ENCODE measurements at regions not wholly inside any gene's neighbourhood (a gene's known extent, or its start where the extent isn't known, plus 50 kb on each side); places are given as distances from the start of the nearest gene placed in this dataset.

GRCh38 chr6:147787417-147787816 lies 278.9 kb downstream of the SAMD5 start:
- DNase-seq = no peak
- no peaks in the 10 kb centered on the region for H3K27me3 Mint-ChIP-seq
- no peaks in the 10 kb centered on the region for H3K36me3 Mint-ChIP-seq (ENCODE audit: low read depth)
- no peaks in the 10 kb centered on the region for H3K4me1 Mint-ChIP-seq
- H3K27ac Mint-ChIP-seq = no peak overlapping the region
- POLR2A ChIA-PET = no interaction called here
- CTCF ChIA-PET = no interaction called here
- H3K4me3 Mint-ChIP-seq = no peak overlapping the region
- H3K9me3 Mint-ChIP-seq = peaks cover 2% of the 10 kb centered on the region

- CTCF ChIA-PET = no interaction called here
- no peaks in the 10 kb centered on the region for H3K36me3 Mint-ChIP-seq (ENCODE audit: low read depth)
- no peak for DNase-seq
- no peak overlapping the region for H3K27ac Mint-ChIP-seq
- no peaks in the 10 kb centered on the region for H3K27me3 Mint-ChIP-seq
- POLR2A ChIA-PET = no interaction called here
- H3K4me1 Mint-ChIP-seq = no peaks in the 10 kb centered on the region
- H3K9me3 Mint-ChIP-seq = peaks cover 2% of the 10 kb centered on the region
- H3K4me3 Mint-ChIP-seq = no peak overlapping the region
These were observed 281.0 kb downstream of the SAMD5 start for GRCh38 chr6:147789430-147789947.

GRCh38 chr6:147793871-147794643 lies 285.6 kb downstream of the SAMD5 start:
- DNase-seq = no peak
- CTCF ChIA-PET = no interaction called here
- Mint-ChIP-seq H3K36me3 (ENCODE audit: low read depth) (no peaks in the 10 kb centered on the region), H3K9me3 (peaks cover 2% of the 10 kb centered on the region), H3K27me3 (no peaks in the 10 kb centered on the region), H3K4me3 (no peak overlapping the region), H3K4me1 (no peaks in the 10 kb centered on the region), H3K27ac (no peak overlapping the region)
- POLR2A ChIA-PET = no interaction called here

GRCh38 chr6:147802459-147802858 lies 294.0 kb downstream of the SAMD5 start:
- Mint-ChIP-seq H3K4me1 (no peaks in the 10 kb centered on the region), H3K36me3 (ENCODE audit: low read depth) (no peaks in the 10 kb centered on the region), H3K27me3 (no peaks in the 10 kb centered on the region), H3K9me3 (peaks cover 7% of the 10 kb centered on the region), H3K4me3 (no peak overlapping the region), H3K27ac (no peak overlapping the region)
- ChIA-PET CTCF (no interaction called here), POLR2A (no interaction called here)
- DNase-seq = no peak

DNA sequence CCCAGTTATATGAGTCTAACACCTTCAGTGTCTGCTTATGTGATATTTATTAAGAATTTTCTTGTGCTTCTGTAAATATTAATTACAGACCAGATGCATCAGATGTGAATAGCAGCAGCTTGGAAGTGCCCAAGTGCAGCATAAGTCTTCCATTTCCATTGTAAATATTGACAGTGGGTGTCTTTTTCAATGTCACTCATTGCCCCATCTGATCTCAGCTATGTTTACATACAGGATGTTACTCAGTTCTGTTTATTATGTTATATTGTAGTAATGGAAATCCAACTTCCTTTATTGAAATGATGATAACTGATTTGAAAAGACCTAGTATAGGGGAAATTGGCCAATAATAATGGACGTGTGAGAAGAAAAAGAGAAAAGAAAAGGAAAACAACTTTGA lies 296.7 kb downstream of the SAMD5 start:
- POLR2A ChIA-PET = no interaction called here
- peaks cover 7% of the 10 kb centered on the region for H3K9me3 Mint-ChIP-seq
- CTCF ChIA-PET = no interaction called here
- no peaks in the 10 kb centered on the region for H3K4me1 Mint-ChIP-seq
- no peak overlapping the region for H3K27ac Mint-ChIP-seq
- H3K4me3 Mint-ChIP-seq = no peak overlapping the region
- no peak for DNase-seq
- no peaks in the 10 kb centered on the region for H3K36me3 Mint-ChIP-seq (ENCODE audit: low read depth)
- H3K27me3 Mint-ChIP-seq = no peaks in the 10 kb centered on the region

- DNase-seq = no peak
- Mint-ChIP-seq H3K27ac (no peak overlapping the region), H3K9me3 (peaks cover 7% of the 10 kb centered on the region), H3K4me1 (no peaks in the 10 kb centered on the region), H3K4me3 (no peak overlapping the region), H3K27me3 (no peaks in the 10 kb centered on the region), H3K36me3 (ENCODE audit: low read depth) (no peaks in the 10 kb centered on the region)
- ChIA-PET CTCF (no interaction called here), POLR2A (no interaction called here)
These were observed 298.2 kb downstream of the SAMD5 start for GRCh38 chr6:147806697-147807096.

GRCh38 chr6:147808640-147809039 lies 300.1 kb downstream of the SAMD5 start:
- no peak for DNase-seq
- no peaks in the 10 kb centered on the region for H3K4me1 Mint-ChIP-seq
- H3K27ac Mint-ChIP-seq = no peak overlapping the region
- no peaks in the 10 kb centered on the region for H3K27me3 Mint-ChIP-seq
- H3K4me3 Mint-ChIP-seq = no peak overlapping the region
- CTCF ChIA-PET = no interaction called here
- no peaks in the 10 kb centered on the region for H3K36me3 Mint-ChIP-seq (ENCODE audit: low read depth)
- POLR2A ChIA-PET = no interaction called here
- peaks cover 7% of the 10 kb centered on the region for H3K9me3 Mint-ChIP-seq

DNA sequence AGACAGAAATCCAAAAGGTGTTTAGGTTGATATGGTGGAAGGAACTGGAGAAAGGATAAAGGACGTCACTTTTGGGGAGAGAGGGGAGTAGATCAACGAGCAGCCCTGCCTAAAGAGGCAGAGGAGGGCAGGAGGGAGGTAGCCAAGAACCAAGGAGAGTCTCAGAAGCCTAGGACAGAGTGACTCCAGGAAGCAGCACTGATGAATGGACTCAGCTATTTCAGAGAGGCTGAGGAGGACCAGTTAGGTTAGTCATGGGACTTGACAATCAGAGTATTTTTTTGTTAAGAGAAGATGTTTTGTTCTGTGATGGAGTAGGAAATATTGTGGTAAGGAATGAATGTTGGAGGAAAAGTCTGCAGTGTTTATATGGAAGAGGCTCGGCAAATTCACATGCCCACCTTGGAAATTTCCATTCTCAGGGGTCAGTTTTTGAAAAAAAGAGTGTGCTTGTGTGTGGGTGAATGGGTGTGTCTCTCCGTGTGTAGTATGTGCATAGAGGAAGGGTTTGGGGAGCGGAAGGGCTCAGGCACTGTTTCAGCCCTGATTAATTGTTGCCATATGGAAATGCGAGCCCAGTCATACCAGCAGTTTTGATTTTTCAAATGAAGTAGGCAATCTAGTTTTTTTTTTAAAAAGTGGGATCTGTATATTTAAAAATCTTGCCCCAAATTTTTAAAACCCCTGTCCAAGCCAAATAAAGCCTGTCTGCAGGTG lies 303.6 kb downstream of the SAMD5 start:
- Mint-ChIP-seq H3K9me3 (no peaks in the 10 kb centered on the region), H3K4me3 (no peak overlapping the region), H3K4me1 (no peaks in the 10 kb centered on the region), H3K36me3 (ENCODE audit: low read depth) (no peaks in the 10 kb centered on the region), H3K27ac (no peak overlapping the region), H3K27me3 (no peaks in the 10 kb centered on the region)
- DNase-seq = no peak
- POLR2A ChIA-PET = no interaction called here
- CTCF ChIA-PET = no interaction called here

DNA sequence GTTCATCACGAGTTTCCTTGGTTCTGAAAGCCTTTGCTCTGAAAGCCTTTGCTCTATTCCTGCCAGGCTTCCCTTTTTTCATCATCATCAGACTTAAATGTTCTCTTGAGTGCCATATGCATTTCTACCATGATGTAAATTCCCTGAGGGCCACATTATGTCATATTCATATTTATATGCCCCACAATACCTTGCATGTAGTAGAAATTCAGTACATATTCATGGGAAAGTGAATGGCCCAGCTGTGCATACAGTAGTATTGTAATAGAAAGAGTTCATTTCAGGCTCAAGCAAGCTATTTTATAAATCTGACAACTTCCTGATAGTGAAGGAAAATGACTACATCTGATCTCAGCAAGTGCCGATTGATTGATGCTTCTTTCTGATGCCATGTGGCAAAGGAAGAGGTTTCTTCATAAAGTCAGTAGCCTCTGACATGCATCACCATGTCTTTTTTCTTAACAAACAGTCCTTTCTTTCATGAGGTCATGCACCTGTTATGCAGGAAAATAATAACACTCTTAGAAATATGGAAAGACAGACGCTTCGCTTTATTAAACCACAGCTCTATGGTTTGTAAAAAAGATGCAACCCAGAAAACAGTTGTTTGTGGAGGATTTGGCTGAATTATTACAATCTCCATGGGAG lies 308.7 kb downstream of the SAMD5 start:
- Mint-ChIP-seq H3K36me3 (ENCODE audit: low read depth) (no peaks in the 10 kb centered on the region), H3K27ac (no peak overlapping the region), H3K4me1 (no peaks in the 10 kb centered on the region), H3K27me3 (no peaks in the 10 kb centered on the region), H3K4me3 (no peak overlapping the region), H3K9me3 (no peaks in the 10 kb centered on the region)
- CTCF ChIA-PET = interaction anchor here (0.5 kb wide), 1 partner anchor 10 kb away, joined by 3 read pairs; no protein-coding TSS in a partner anchor
- POLR2A ChIA-PET = no interaction called here
- no peak for DNase-seq

DNA sequence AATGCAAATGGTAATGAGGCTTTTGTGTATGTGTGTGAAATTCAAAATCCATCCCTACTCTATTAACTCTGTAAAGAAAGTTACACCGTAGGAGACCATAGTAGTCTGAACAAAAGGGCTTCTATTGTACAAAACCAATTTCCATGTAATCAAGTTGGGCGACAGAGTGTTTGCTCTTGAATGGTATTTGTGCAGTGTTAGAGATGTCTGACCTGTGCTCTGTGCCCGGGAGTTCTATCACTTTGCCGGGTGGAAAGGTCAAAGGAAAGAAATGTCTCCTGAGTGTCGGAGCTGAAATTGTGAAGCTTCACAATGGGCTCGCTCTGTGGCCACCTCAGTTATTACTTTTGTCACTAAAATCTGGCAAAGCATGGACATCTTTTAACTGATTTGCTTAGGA lies 312.0 kb downstream of the SAMD5 start:
- H3K27me3 Mint-ChIP-seq = no peaks in the 10 kb centered on the region
- H3K27ac Mint-ChIP-seq = no peak overlapping the region
- no peaks in the 10 kb centered on the region for H3K4me1 Mint-ChIP-seq
- no peak overlapping the region for H3K4me3 Mint-ChIP-seq
- H3K36me3 Mint-ChIP-seq (ENCODE audit: low read depth) = no peaks in the 10 kb centered on the region
- ChIA-PET CTCF (no interaction called here), POLR2A (no interaction called here)
- no peaks in the 10 kb centered on the region for H3K9me3 Mint-ChIP-seq
- no peak for DNase-seq

- Mint-ChIP-seq H3K27me3 (no peaks in the 10 kb centered on the region), H3K4me3 (no peak overlapping the region), H3K27ac (no peak overlapping the region), H3K36me3 (ENCODE audit: low read depth) (no peaks in the 10 kb centered on the region), H3K9me3 (no peaks in the 10 kb centered on the region), H3K4me1 (no peaks in the 10 kb centered on the region)
- DNase-seq = no peak
- ChIA-PET CTCF (no interaction called here), POLR2A (no interaction called here)
These were observed 312.9 kb downstream of the SAMD5 start for GRCh38 chr6:147821295-147821897.

DNA sequence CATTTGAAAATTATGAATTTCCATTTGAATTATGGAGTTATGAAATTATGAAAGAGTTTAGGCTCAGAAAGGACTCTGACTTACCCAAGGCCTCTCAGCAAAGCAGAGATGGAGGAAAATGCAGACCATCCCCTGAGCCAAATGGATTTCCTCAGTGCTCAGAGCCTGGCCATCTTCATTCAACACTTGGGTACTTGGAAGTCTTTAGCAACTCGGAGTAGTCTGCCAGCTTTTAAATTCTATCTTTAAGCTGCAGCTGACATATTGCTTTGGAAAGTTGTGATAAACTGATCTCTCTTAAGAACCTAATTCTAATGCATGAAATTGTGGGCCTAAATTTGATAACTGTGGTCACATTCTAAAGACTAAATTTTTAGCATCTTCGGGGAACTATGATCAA lies 315.4 kb downstream of the SAMD5 start:
- Mint-ChIP-seq H3K36me3 (ENCODE audit: low read depth) (no peaks in the 10 kb centered on the region), H3K9me3 (no peaks in the 10 kb centered on the region), H3K4me1 (no peaks in the 10 kb centered on the region), H3K4me3 (no peak overlapping the region), H3K27ac (no peak overlapping the region), H3K27me3 (no peaks in the 10 kb centered on the region)
- ChIA-PET CTCF (no interaction called here), POLR2A (no interaction called here)
- DNase-seq = no peak

DNA sequence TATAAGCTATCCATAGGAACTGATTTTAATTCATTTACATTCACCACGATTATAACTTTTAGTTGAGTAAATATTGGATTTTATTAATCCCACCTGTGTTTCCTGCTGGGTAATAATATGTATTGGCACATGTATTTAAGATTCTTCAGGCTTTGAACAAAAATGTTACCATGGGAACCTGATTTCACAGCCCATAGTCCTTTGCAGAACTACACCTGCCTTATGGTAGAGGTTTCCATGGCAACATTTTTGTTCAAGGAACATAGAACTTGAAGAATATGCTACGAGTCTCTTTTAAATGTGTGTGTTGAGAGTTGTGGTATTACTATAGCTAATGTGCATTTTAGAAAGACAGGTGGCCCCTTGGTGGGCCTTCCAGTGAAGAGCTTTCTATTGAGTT lies 317.4 kb downstream of the SAMD5 start:
- H3K27ac Mint-ChIP-seq = no peak overlapping the region
- ChIA-PET CTCF (no interaction called here), POLR2A (no interaction called here)
- no peaks in the 10 kb centered on the region for H3K27me3 Mint-ChIP-seq
- H3K4me1 Mint-ChIP-seq = no peaks in the 10 kb centered on the region
- no peaks in the 10 kb centered on the region for H3K9me3 Mint-ChIP-seq
- no peak for DNase-seq
- no peak overlapping the region for H3K4me3 Mint-ChIP-seq
- no peaks in the 10 kb centered on the region for H3K36me3 Mint-ChIP-seq (ENCODE audit: low read depth)
